ENCODE measurements at regions not wholly inside any gene's neighbourhood (a gene's known extent, or its start where the extent isn't known, plus 50 kb on each side); places are given as distances from the start of the nearest gene placed in this dataset.

DNA sequence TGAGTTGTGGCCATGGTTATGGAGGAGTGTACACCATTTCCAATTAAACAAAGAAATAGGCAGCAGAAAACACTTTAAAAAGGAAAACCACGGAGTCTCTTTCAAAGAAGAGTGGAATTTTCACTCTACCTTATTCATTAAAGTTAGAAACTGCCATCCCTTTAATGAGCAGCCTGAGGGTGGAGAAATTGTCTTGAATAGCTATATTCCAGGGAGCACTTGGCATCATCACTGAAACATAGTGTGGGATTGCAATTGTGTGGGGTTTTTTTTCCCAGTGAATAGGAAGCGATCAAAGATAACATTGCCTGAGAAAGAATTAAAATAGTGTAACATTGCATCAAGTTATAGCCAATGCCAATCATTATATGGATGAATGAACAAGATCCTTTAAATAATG, 191.6 kb downstream of the TEX36 start:
- TF ChIP-seq, protein P1, sequence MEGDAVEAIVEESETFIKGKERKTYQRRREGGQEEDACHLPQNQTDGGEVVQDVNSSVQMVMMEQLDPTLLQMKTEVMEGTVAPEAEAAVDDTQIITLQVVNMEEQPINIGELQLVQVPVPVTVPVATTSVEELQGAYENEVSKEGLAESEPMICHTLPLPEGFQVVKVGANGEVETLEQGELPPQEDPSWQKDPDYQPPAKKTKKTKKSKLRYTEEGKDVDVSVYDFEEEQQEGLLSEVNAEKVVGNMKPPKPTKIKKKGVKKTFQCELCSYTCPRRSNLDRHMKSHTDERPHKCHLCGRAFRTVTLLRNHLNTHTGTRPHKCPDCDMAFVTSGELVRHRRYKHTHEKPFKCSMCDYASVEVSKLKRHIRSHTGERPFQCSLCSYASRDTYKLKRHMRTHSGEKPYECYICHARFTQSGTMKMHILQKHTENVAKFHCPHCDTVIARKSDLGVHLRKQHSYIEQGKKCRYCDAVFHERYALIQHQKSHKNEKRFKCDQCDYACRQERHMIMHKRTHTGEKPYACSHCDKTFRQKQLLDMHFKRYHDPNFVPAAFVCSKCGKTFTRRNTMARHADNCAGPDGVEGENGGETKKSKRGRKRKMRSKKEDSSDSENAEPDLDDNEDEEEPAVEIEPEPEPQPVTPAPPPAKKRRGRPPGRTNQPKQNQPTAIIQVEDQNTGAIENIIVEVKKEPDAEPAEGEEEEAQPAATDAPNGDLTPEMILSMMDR (conservative IDR thresholded peaks at IDR 0.05), result no peak
- no peak overlapping the region for H3K27ac ChIP-seq

DNA sequence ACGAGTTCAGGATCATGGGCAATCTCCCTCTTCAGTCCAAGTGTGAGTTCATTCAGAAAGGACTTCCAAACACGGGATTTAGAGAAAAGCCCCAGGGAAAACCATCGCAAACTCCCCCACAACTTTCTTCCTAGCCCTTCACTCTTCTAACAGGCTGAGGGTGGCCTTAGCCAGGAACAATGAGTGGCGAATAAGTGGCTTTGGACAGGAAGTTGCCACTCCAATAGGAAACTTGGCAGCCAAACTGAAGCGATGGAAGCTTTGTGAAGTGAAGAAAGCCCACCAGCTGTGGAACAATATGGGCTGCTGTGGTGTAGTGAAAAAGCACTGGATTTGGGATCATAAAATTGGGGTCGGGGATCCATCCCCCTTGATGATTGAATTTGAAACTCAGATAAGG, 193.2 kb downstream of the TEX36 start:
- TF ChIP-seq, protein P1 (conservative IDR thresholded peaks at IDR 0.05), result no peak
- H3K27ac ChIP-seq, result no peak overlapping the region

DNA sequence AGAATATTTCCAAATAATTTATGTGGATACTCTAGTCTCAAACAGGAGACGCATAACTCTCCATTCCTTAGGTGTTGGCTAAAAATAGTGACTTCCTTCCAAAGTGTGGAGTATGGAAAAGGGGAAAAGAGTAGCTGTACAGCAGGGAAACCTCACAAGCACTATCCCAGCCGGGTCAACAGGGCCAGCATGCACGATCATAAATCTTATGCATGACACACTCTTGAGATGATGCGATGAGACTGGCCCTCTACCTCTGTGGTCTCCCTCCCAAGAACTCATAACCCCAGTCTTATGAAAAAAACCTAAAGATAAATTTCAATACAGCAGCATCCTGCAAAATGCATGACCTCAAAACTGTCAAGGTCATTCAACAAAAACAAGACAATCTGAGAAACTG, 197.3 kb downstream of the TEX36 start:
- H3K27ac ChIP-seq, result no peak overlapping the region
- TF ChIP-seq, protein P1 (conservative IDR thresholded peaks at IDR 0.05), result no peak

DNA sequence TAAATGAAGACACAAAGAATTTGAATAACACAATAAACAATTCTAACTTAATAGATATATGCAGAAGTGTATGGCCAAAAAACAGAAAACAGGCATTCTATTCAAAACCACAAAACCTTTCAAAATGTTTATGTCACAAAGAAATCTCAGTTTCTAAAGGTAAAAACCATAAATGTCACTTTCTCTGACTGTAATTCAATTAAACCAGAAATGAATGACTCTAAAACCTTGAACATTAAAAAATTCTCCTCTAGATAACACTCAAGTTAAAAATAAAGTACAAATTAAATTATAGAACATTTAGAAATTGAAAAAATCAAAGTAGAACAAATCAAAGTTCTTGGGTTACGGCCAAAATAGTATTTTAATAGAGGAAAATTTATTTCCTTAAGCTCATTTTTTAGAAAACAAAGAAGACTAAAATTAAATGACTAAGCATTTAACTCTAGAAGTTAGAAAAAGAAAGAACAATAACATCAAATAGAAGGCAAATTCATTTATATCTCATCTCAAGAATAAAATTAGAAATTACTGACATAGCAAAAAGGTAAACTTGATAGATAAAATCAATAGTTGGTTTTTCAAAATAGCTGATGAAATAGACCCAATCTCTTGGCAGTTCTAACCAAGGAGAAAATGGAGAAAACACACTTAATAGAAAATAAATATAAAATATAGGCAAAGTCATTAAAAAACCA, 198.8 kb downstream of the TEX36 start:
- TF ChIP-seq, protein P1 (conservative IDR thresholded peaks at IDR 0.05), result no peak
- no peak overlapping the region for H3K27ac ChIP-seq

DNA sequence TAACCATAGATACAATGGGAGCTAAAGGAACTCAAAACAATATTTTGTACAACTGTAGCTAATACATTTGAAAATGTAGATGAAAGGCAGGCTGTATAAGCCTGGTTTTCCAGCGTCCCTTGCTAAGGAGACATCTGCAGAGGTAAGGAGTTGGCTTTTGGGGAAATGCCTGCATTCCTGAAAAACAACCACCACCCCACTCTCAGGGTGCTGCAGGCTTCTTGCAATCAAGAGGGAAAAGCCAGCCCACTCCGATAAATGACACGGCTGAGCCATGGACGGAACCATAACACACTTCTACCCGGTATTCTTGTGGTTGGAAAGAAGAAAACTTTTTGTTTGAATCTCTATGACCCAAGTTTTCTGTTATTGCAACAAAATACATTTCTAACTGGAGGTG, 200.3 kb downstream of the TEX36 start:
- no peak overlapping the region for H3K27ac ChIP-seq

DNA sequence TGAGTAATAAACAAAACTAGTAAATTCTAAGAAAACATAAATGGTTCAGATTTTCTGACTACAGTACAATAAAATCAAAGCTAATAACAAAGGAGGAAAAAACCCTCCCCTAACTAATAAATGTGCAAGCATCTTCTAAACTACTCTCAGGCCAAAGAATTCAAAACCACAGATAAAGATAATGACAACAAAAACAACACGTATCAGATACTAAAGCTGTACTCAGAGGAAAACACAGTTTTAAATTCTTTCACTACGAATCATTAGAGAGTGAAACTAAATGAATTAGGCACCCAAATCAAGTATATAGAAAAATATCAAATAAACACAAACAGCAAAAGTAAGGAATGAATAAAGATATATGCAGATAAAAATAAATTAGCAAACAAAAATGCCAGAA, 200.9 kb downstream of the TEX36 start:
- H3K27ac ChIP-seq, result no peak overlapping the region
- TF ChIP-seq, protein P1 (conservative IDR thresholded peaks at IDR 0.05), result no peak

More for the DNA sequence above, 200.3 kb downstream of the TEX36 start:
- TF ChIP-seq, protein P1 (conservative IDR thresholded peaks at IDR 0.05), result no peak

DNA sequence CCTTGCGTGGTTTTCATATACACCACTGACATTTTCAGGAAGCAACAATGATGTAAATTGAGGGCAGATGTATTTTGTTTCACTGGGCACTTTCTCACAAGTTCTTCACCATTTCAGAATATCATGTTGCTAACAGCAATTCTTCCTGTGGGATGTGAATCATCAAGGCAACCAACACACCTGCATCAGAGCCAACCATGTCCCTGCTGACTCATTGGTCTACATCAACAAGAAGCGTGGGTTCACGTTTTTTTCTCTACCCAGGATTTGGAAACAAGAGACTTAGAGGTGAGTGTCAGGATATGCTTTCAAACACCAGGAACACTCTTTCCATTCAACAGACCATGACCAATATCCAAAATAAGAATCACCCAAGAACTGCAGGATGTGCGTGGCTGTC, 203.9 kb downstream of the TEX36 start:
- H3K27ac ChIP-seq, result no peak overlapping the region
- TF ChIP-seq, protein P1 (conservative IDR thresholded peaks at IDR 0.05), result no peak

All from VCaP (cell line).